ENCODE measurements at regions not wholly inside any gene's neighbourhood (a gene's known extent, or its start where the extent isn't known, plus 50 kb on each side); places are given as distances from the start of the nearest gene placed in this dataset.

DNA sequence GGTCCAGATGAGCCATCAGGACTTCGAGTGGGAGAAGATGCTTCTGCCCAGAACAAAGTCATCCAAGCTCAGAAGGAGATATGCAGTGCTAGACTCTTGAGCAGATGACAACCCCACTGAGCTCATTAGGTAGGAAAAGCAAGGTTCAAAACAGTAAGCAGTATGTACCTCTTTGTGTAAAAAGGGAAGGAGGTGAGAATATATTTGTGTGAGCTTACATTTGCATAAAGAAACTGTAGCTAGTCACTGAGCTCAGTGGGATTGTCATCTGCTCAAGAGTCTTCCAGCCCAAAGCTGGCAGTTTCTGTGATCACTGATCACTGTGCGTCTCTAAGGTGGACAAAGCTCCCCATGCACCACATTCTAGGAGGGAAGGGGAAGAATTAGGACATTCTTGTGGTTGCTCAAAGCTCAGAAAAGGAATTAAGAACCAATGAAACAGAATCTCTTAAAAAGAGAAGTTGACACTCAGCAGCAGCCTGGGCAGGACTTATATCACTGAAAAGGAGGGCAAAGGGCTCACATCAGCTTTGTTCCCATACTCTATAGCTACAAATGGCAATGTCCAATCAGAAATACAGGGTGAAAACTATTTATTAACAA, 90.0 kb upstream of the MAFB start:
- TF ChIP-seq MEIS1 (CRISPR knock-in tag; IDR thresholded peaks at IDR 0.05; ENCODE audit: borderline replicate concordance) (no peak), HOXA5 (CRISPR knock-in tag; IDR thresholded peaks at IDR 0.05) (no peak), POLR2A (IDR thresholded peaks at IDR 0.05; ENCODE audit: insufficient read depth in 1 of 2, low read depth in 2 of 2, low read length in 2 of 2) (no peak), TAF15 (IDR thresholded peaks at IDR 0.05; ENCODE audit: low read depth, low read length, poor library complexity, severe bottlenecking) (no peak), ZBTB4 (CRISPR knock-in tag; IDR thresholded peaks at IDR 0.05; ENCODE audit: borderline replicate concordance) (no peak), HOXA3 (CRISPR knock-in tag; IDR thresholded peaks at IDR 0.05) (no peak), ZNF337 (CRISPR knock-in tag; IDR thresholded peaks at IDR 0.05; ENCODE audit: borderline replicate concordance, low read depth) (no peak)
